Panc1 (cell line): ENCODE measurements at regions not wholly inside any gene's neighbourhood (a gene's known extent, or its start where the extent isn't known, plus 50 kb on each side); places are given as distances from the start of the nearest gene placed in this dataset.

ENCODE experiments used
- ATAC-seq: fragments of 200-7000 bp; cut with Tn5 transposase; 2 replicates; pipeline ENCODE4 v1.9.1; 2020; ENCODE audit warnings: mild to moderate bottlenecking, moderate library complexity
- BruUV-seq: library from RNA; stranded (reverse); fragments of 400-500 nt; replicated peaks from 2 replicates; lab custom pipeline; 2021; lab: Mats Ljungman, UMichigan
- CTCF ChIA-PET: fragments of 300-600 bp; sonication (Branson Sonifier 250); formaldehyde crosslinking; loops from one replicate; lab custom pipeline; 2022; ENCODE audit warnings: antibody characterized with exemption; lab: Charles Lee
- POLR2A ChIA-PET: fragments of 300-600 bp; sonication (Branson Sonifier 250); formaldehyde crosslinking; loops from one replicate; lab custom pipeline; 2022; ENCODE audit warnings: antibody characterized with exemption; lab: Charles Lee
- DNase-seq: peaks from one replicate; pipeline ENCODE4 v3.0.0-alpha.2; 2010; ENCODE audit warnings: low read depth, low spot score
- H3K27ac ChIP-seq: 2 replicates; pipeline ENCODE4 v1.5.1; 2011; ENCODE audit warnings: mild to moderate bottlenecking, low read length, inconsistent platforms
- H3K27me3 ChIP-seq: fragments of 200-500 bp; sonication (Bioruptor generic); 2 replicates; pipeline ENCODE4 v1.6.0; 2014; ENCODE audit warnings: low read length, inconsistent platforms; ENCODE audit not compliant: control insufficient read depth, insufficient read depth
- H3K36me3 ChIP-seq: fragments of 200-500 bp; sonication (Bioruptor generic); 2 replicates; pipeline ENCODE4 v1.5.1; 2014; ENCODE audit warnings: inconsistent platforms, mild to moderate bottlenecking, low read length, moderate library complexity; ENCODE audit not compliant: control insufficient read depth, insufficient read depth
- H3K4me1 ChIP-seq: 2 replicates; pipeline ENCODE4 v1.5.1; 2011; ENCODE audit warnings: inconsistent platforms, mild to moderate bottlenecking, low read length, moderate library complexity; ENCODE audit not compliant: control insufficient read depth, insufficient read depth
- H3K4me3 ChIP-seq, 2 experiments: 2 replicates each; pipeline ENCODE4 v1.5.1; 2011 to 2012; ENCODE audit warnings: low read depth in 2 of 2, low read length in 2 of 2, mild to moderate bottlenecking in 2 of 2, inconsistent platforms in 1 of 2, moderate library complexity in 1 of 2
- H3K9me3 ChIP-seq: fragments of 200-500 bp; sonication (Bioruptor generic); 2 replicates; pipeline ENCODE4 v1.5.1; 2014; ENCODE audit warnings: low read depth, mild to moderate bottlenecking, inconsistent platforms, low read length, moderate library complexity; ENCODE audit not compliant: control insufficient read depth, insufficient read depth
- CTCF ChIP-seq: fragments of 450-650 bp; IDR thresholded peaks from 2 replicates; pipeline ENCODE4 v1.5.1; 2017; ENCODE audit warnings: mild to moderate bottlenecking
- POLR2AphosphoS5 ChIP-seq: IDR thresholded peaks from 2 replicates; pipeline ENCODE4 v1.6.1; 2012; ENCODE audit warnings: mild to moderate bottlenecking, low read depth, low read length, moderate library complexity
- SIN3A ChIP-seq: IDR thresholded peaks from 2 replicates; pipeline ENCODE4 v1.6.1; 2012; ENCODE audit warnings: low read depth, mild to moderate bottlenecking, low read length, moderate library complexity, borderline replicate concordance; ENCODE audit not compliant: insufficient read depth
- TCF7L2 ChIP-seq: IDR thresholded peaks from 2 replicates; pipeline ENCODE4 v1.6.1; 2011; ENCODE audit warnings: mild to moderate bottlenecking, low read depth, low read length, inconsistent platforms
- in situ Hi-C: cut with HindIII; loops from 2 replicates; pipeline ENCODE4 v1.10.0; 2016; ENCODE audit warnings: low sequenced_read_pairs, low pct_unique_long_range_greater_than_20kb
- intact Hi-C: fragments of 100-400 bp; cut with micrococcal nuclease; formaldehyde crosslinking; loops from one replicate; pipeline ENCODE4 v1.10.0; 2022; ENCODE audit not compliant: unreplicated experiment
- TF ChIP-seq, protein P1 (sequence below), 2 experiments: IDR thresholded peaks; 2 replicates each; pipeline ENCODE4 v1.6.1; 2011 to 2012; ENCODE audit warnings: low read depth in 2 of 2, control low read depth in 1 of 2, low read length in 1 of 2, mild to moderate bottlenecking in 1 of 2, moderate library complexity in 1 of 2; ENCODE audit not compliant: insufficient read depth in 1 of 2

- no peaks in the 10 kb centered on the region for H3K36me3 ChIP-seq
- intact Hi-C loops = no loop called here
- ATAC-seq (no peak), DNase-seq (no peak)
- in situ Hi-C loops = no loop called here
- no peaks in the 10 kb centered on the region; the same call in 1 of the 2 replicates for H3K4me1 ChIP-seq
- TF ChIP-seq CTCF (no peak), POLR2AphosphoS5 (no peak), SIN3A (no peak), TCF7L2 (no peak)
- TF ChIP-seq, protein P1, sequence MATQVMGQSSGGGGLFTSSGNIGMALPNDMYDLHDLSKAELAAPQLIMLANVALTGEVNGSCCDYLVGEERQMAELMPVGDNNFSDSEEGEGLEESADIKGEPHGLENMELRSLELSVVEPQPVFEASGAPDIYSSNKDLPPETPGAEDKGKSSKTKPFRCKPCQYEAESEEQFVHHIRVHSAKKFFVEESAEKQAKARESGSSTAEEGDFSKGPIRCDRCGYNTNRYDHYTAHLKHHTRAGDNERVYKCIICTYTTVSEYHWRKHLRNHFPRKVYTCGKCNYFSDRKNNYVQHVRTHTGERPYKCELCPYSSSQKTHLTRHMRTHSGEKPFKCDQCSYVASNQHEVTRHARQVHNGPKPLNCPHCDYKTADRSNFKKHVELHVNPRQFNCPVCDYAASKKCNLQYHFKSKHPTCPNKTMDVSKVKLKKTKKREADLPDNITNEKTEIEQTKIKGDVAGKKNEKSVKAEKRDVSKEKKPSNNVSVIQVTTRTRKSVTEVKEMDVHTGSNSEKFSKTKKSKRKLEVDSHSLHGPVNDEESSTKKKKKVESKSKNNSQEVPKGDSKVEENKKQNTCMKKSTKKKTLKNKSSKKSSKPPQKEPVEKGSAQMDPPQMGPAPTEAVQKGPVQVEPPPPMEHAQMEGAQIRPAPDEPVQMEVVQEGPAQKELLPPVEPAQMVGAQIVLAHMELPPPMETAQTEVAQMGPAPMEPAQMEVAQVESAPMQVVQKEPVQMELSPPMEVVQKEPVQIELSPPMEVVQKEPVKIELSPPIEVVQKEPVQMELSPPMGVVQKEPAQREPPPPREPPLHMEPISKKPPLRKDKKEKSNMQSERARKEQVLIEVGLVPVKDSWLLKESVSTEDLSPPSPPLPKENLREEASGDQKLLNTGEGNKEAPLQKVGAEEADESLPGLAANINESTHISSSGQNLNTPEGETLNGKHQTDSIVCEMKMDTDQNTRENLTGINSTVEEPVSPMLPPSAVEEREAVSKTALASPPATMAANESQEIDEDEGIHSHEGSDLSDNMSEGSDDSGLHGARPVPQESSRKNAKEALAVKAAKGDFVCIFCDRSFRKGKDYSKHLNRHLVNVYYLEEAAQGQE (IDR thresholded peaks at IDR 0.05; ENCODE audit: insufficient read depth in 1 of 2, low read depth in 2 of 2, low read length in 1 of 2) = no peak
- peaks cover 3% of the 10 kb centered on the region; the same call in 1 of the 2 replicates for H3K9me3 ChIP-seq
- no peaks in the 10 kb centered on the region for H3K27me3 ChIP-seq
- no TSS peak for BruUV-seq
- ChIA-PET CTCF (interaction anchor here (0.6 kb wide), 1 partner anchor 254 kb away, joined by 5 read pairs; no protein-coding TSS in a partner anchor), POLR2A (no interaction called here)
- peak overlapping the region; percentile 70; the same call in 1 of the 2 replicates for H3K27ac ChIP-seq
- no peak overlapping the region for H3K4me3 ChIP-seq
Measured at GRCh38 chr4:123127875-123128274, 205.5 kb upstream of the NUDT6 start.

DNA sequence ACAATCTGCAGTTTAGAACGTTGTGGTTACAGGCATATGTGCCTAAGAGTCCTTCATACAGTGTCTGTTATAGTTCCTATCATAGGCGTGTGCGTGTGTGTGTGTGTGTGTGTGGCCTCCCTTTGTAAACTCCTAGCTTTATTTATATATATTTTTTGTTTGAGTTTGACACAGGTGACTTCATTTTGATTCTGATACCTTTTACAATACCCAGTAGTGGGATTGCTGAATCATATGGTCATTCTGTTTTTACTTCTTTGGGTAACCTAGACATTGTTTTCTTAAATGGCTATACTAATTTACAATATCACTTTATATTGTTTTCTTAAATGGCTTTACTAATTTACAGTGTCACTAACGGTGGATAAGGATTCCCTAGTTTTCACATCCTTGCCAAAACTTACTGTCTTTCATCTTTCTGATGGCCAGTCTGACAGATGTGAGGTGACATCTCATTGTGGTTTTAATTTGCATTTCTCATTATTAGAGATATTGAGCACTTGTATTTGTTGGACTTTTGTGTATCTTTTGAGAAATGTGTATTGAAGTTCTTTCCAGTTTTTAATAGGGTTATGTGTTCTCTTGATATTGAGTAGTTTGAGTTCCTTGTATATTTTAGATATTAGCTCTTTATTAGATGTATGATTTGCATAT is 211.1 kb upstream of the NUDT6 start:
- no peak overlapping the region for H3K27ac ChIP-seq
- TF ChIP-seq, protein P1 (IDR thresholded peaks at IDR 0.05; ENCODE audit: insufficient read depth in 1 of 2, low read depth in 2 of 2, low read length in 1 of 2) = no peak
- TF ChIP-seq SIN3A (no peak), TCF7L2 (no peak), CTCF (no peak), POLR2AphosphoS5 (no peak)
- no peaks in the 10 kb centered on the region for H3K4me1 ChIP-seq
- no peaks in the 10 kb centered on the region for H3K36me3 ChIP-seq
- intact Hi-C loops = loop anchor here (1.0 kb wide), 1 partner anchor 48 kb away; no protein-coding TSS in a partner anchor
- no peak for DNase-seq
- in situ Hi-C loops = no loop called here
- BruUV-seq = no TSS peak
- H3K4me3 ChIP-seq = no peak overlapping the region
- H3K9me3 ChIP-seq = no peaks in the 10 kb centered on the region
- no peak for ATAC-seq
- POLR2A ChIA-PET = no interaction called here
- no peaks in the 10 kb centered on the region for H3K27me3 ChIP-seq
- CTCF ChIA-PET = no interaction called here
